ENCODE measurements at regions not wholly inside any gene's neighbourhood (a gene's known extent, or its start where the extent isn't known, plus 50 kb on each side); places are given as distances from the start of the nearest gene placed in this dataset.

- H3K4me3 ChIP-seq (ENCODE audit: extremely low read depth, insufficient read depth, low read length, poor library complexity, severe bottlenecking) = no peak overlapping the region
- no peaks in the 10 kb centered on the region for H3K4me1 ChIP-seq (ENCODE audit: control insufficient read depth, insufficient read depth, low read length, poor library complexity, severe bottlenecking)
- H3K27ac ChIP-seq (ENCODE audit: low read depth, low read length, severe bottlenecking) = no peak overlapping the region
- WGBS, 2 experiments (ENCODE audit: insufficient coverage in 2 of 2) = 89 to 90% methylated on average over 15 to 17 of the region's 17 CpGs
- H3K9me3 ChIP-seq (ENCODE audit: control insufficient read depth, low read length) = no peaks in the 10 kb centered on the region
- H3K36me3 ChIP-seq (ENCODE audit: control insufficient read depth, insufficient read depth, low read length) = no peaks in the 10 kb centered on the region
Measured at GRCh38 chr13:111530137-111530870, 209.9 kb downstream of the TEX29 start.

GRCh38 chr13:111531505-111531904 is 211.1 kb downstream of the TEX29 start:
- Histone ChIP-seq H3K36me3 (ENCODE audit: control insufficient read depth, insufficient read depth, low read length) (no peaks in the 10 kb centered on the region), H3K27ac (ENCODE audit: low read depth, low read length, severe bottlenecking) (no peak overlapping the region), H3K4me3 (ENCODE audit: extremely low read depth, insufficient read depth, low read length, poor library complexity, severe bottlenecking) (no peak overlapping the region), H3K4me1 (ENCODE audit: control insufficient read depth, insufficient read depth, low read length, poor library complexity, severe bottlenecking) (no peaks in the 10 kb centered on the region), H3K9me3 (ENCODE audit: control insufficient read depth, low read length) (no peaks in the 10 kb centered on the region)
- 41 to 100% methylated on average over 1 to 4 of the region's 7 CpGs for WGBS, 2 experiments (ENCODE audit: insufficient coverage in 2 of 2)

GRCh38 chr13:111532111-111532510 is 211.7 kb downstream of the TEX29 start:
- no peak overlapping the region for H3K27ac ChIP-seq (ENCODE audit: low read depth, low read length, severe bottlenecking)
- no CpG with 5 or more reads among the region's 9 CpGs for WGBS, 2 experiments (ENCODE audit: insufficient coverage in 2 of 2)
- H3K4me1 ChIP-seq (ENCODE audit: control insufficient read depth, insufficient read depth, low read length, poor library complexity, severe bottlenecking) = no peaks in the 10 kb centered on the region
- no peaks in the 10 kb centered on the region for H3K36me3 ChIP-seq (ENCODE audit: control insufficient read depth, insufficient read depth, low read length)
- no peaks in the 10 kb centered on the region for H3K9me3 ChIP-seq (ENCODE audit: control insufficient read depth, low read length)
- no peak overlapping the region for H3K4me3 ChIP-seq (ENCODE audit: extremely low read depth, insufficient read depth, low read length, poor library complexity, severe bottlenecking)

GRCh38 chr13:111533900-111534683 is 213.7 kb downstream of the TEX29 start:
- H3K4me3 ChIP-seq (ENCODE audit: extremely low read depth, insufficient read depth, low read length, poor library complexity, severe bottlenecking) = no peak overlapping the region
- H3K27ac ChIP-seq (ENCODE audit: low read depth, low read length, severe bottlenecking) = no peak overlapping the region
- H3K4me1 ChIP-seq (ENCODE audit: control insufficient read depth, insufficient read depth, low read length, poor library complexity, severe bottlenecking) = no peaks in the 10 kb centered on the region
- WGBS, 2 experiments (ENCODE audit: insufficient coverage in 2 of 2) = 54 to 62% methylated on average over 3 to 6 of the region's 10 CpGs
- no peaks in the 10 kb centered on the region for H3K36me3 ChIP-seq (ENCODE audit: control insufficient read depth, insufficient read depth, low read length)
- no peaks in the 10 kb centered on the region for H3K9me3 ChIP-seq (ENCODE audit: control insufficient read depth, low read length)

- 8 to 9% methylated on average over 19 to 21 of the region's 24 CpGs for WGBS, 2 experiments (ENCODE audit: insufficient coverage in 2 of 2)
- Histone ChIP-seq H3K36me3 (ENCODE audit: control insufficient read depth, insufficient read depth, low read length) (no peaks in the 10 kb centered on the region), H3K4me1 (ENCODE audit: control insufficient read depth, insufficient read depth, low read length, poor library complexity, severe bottlenecking) (no peaks in the 10 kb centered on the region), H3K9me3 (ENCODE audit: control insufficient read depth, low read length) (no peaks in the 10 kb centered on the region), H3K4me3 (ENCODE audit: extremely low read depth, insufficient read depth, low read length, poor library complexity, severe bottlenecking) (no peak overlapping the region), H3K27ac (ENCODE audit: low read depth, low read length, severe bottlenecking) (no peak overlapping the region)
Measured at GRCh38 chr13:111534751-111535522, 214.5 kb downstream of the TEX29 start.

- Histone ChIP-seq H3K9me3 (ENCODE audit: control insufficient read depth, low read length) (no peaks in the 10 kb centered on the region), H3K4me3 (ENCODE audit: extremely low read depth, insufficient read depth, low read length, poor library complexity, severe bottlenecking) (no peak overlapping the region), H3K4me1 (ENCODE audit: control insufficient read depth, insufficient read depth, low read length, poor library complexity, severe bottlenecking) (no peaks in the 10 kb centered on the region), H3K27ac (ENCODE audit: low read depth, low read length, severe bottlenecking) (no peak overlapping the region), H3K36me3 (ENCODE audit: control insufficient read depth, insufficient read depth, low read length) (no peaks in the 10 kb centered on the region)
- 57 to 67% methylated on average over 3 to 4 of the region's 5 CpGs for WGBS, 2 experiments (ENCODE audit: insufficient coverage in 2 of 2)
Measured at GRCh38 chr13:111535523-111535811, 215.0 kb downstream of the TEX29 start.

- no peak overlapping the region for H3K4me3 ChIP-seq (ENCODE audit: extremely low read depth, insufficient read depth, low read length, poor library complexity, severe bottlenecking)
- H3K36me3 ChIP-seq (ENCODE audit: control insufficient read depth, insufficient read depth, low read length) = no peaks in the 10 kb centered on the region
- no peaks in the 10 kb centered on the region for H3K4me1 ChIP-seq (ENCODE audit: control insufficient read depth, insufficient read depth, low read length, poor library complexity, severe bottlenecking)
- no peak overlapping the region for H3K27ac ChIP-seq (ENCODE audit: low read depth, low read length, severe bottlenecking)
- H3K9me3 ChIP-seq (ENCODE audit: control insufficient read depth, low read length) = no peaks in the 10 kb centered on the region
- WGBS, 2 experiments (ENCODE audit: insufficient coverage in 2 of 2) = 86 to 95% methylated on average over 8 of the region's 11 CpGs
Measured at GRCh38 chr13:111536075-111536642, 215.7 kb downstream of the TEX29 start.

- WGBS, 2 experiments (ENCODE audit: insufficient coverage in 2 of 2) = 90 to 92% methylated on average over 12 to 15 of the region's 15 CpGs
- Histone ChIP-seq H3K9me3 (ENCODE audit: control insufficient read depth, low read length) (no peaks in the 10 kb centered on the region), H3K4me3 (ENCODE audit: extremely low read depth, insufficient read depth, low read length, poor library complexity, severe bottlenecking) (no peak overlapping the region), H3K4me1 (ENCODE audit: control insufficient read depth, insufficient read depth, low read length, poor library complexity, severe bottlenecking) (no peaks in the 10 kb centered on the region), H3K36me3 (ENCODE audit: control insufficient read depth, insufficient read depth, low read length) (no peaks in the 10 kb centered on the region), H3K27ac (ENCODE audit: low read depth, low read length, severe bottlenecking) (no peak overlapping the region)
Measured at GRCh38 chr13:111537115-111537728, 216.8 kb downstream of the TEX29 start.

- H3K9me3 ChIP-seq (ENCODE audit: control insufficient read depth, low read length) = no peaks in the 10 kb centered on the region
- no peak overlapping the region for H3K4me3 ChIP-seq (ENCODE audit: extremely low read depth, insufficient read depth, low read length, poor library complexity, severe bottlenecking)
- H3K27ac ChIP-seq (ENCODE audit: low read depth, low read length, severe bottlenecking) = no peak overlapping the region
- no peaks in the 10 kb centered on the region for H3K4me1 ChIP-seq (ENCODE audit: control insufficient read depth, insufficient read depth, low read length, poor library complexity, severe bottlenecking)
- H3K36me3 ChIP-seq (ENCODE audit: control insufficient read depth, insufficient read depth, low read length) = no peaks in the 10 kb centered on the region
- 84 to 87% methylated on average over 10 to 11 of the region's 15 CpGs for WGBS, 2 experiments (ENCODE audit: insufficient coverage in 2 of 2)
Measured at GRCh38 chr13:111537843-111538499, 217.5 kb downstream of the TEX29 start.

- H3K9me3 ChIP-seq (ENCODE audit: control insufficient read depth, low read length) = no peaks in the 10 kb centered on the region
- no peak overlapping the region for H3K27ac ChIP-seq (ENCODE audit: low read depth, low read length, severe bottlenecking)
- 84 to 94% methylated on average over 7 to 12 of the region's 12 CpGs for WGBS, 2 experiments (ENCODE audit: insufficient coverage in 2 of 2)
- no peaks in the 10 kb centered on the region for H3K4me1 ChIP-seq (ENCODE audit: control insufficient read depth, insufficient read depth, low read length, poor library complexity, severe bottlenecking)
- no peak overlapping the region for H3K4me3 ChIP-seq (ENCODE audit: extremely low read depth, insufficient read depth, low read length, poor library complexity, severe bottlenecking)
- no peaks in the 10 kb centered on the region for H3K36me3 ChIP-seq (ENCODE audit: control insufficient read depth, insufficient read depth, low read length)
Measured at GRCh38 chr13:111539252-111539651, 218.8 kb downstream of the TEX29 start.
